MM.1S (cell line): ENCODE measurements at regions not wholly inside any gene's neighbourhood (a gene's known extent, or its start where the extent isn't known, plus 50 kb on each side); places are given as distances from the start of the nearest gene placed in this dataset.

Source experiments
- CTCF ChIP-seq: fragments of 300-600 bp; sonication (generic); IDR thresholded peaks from 2 replicates; pipeline ENCODE4 v1.5.1; 2016; ENCODE audit warnings: antibody characterized with exemption, low read length, mixed read lengths
- EZH2 ChIP-seq: fragments of 300-600 bp; sonication (generic); optimal IDR thresholded peaks from 2 replicates; pipeline ENCODE3; 2017; ENCODE audit warnings: low read depth, mild to moderate bottlenecking, antibody characterized with exemption, low read length, mixed read lengths

GRCh38 chr6:121521164-121521555 is 85.7 kb downstream of the GJA1 start:
- TF ChIP-seq EZH2 (no peak), CTCF (no peak)
